ENCODE measurements at regions not wholly inside any gene's neighbourhood (a gene's known extent, or its start where the extent isn't known, plus 50 kb on each side); places are given as distances from the start of the nearest gene placed in this dataset.

DNA sequence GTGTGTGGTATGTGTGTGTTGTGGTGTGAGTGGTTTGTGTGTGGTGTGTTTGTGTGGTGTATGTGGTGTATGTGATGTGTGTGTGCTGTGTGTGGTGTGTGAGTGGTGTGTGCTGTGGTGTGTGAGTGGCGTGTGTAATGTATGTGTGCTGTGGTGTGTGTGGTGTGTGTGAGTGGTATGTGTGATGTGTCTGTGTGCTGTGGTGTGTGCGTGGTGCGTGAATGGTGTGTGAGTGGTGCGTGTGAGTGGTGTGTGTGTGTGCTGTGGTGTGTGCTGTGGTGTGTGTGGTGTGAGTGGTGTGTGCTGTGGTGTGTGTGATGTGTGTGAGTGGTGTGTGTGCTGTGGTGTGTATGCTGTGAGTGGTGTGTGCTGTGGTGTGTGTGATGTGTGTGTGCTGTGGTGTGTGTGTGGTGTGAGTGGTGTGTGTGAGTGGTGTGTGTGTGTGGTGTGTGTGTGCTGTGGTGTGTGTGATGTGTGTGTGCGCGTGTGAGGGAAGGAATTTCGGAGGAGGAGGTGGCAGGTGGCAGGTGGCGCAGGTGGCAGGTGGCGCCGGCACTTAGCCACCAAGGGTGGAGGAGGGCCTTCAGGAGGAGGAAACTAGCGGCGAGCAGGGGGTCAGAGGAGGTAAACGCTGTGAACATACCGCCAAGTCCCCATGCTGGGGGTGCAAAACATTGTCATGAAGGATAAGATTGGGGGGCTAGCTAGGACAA lies 191.8 kb downstream of the MELK start:
- DNase-seq, result peak in 1 of 5 experiments; percentile 14

GRCh38 chr9:36765077-36765390 lies 192.3 kb downstream of the MELK start:
- DNase-seq, result no peak

DNA sequence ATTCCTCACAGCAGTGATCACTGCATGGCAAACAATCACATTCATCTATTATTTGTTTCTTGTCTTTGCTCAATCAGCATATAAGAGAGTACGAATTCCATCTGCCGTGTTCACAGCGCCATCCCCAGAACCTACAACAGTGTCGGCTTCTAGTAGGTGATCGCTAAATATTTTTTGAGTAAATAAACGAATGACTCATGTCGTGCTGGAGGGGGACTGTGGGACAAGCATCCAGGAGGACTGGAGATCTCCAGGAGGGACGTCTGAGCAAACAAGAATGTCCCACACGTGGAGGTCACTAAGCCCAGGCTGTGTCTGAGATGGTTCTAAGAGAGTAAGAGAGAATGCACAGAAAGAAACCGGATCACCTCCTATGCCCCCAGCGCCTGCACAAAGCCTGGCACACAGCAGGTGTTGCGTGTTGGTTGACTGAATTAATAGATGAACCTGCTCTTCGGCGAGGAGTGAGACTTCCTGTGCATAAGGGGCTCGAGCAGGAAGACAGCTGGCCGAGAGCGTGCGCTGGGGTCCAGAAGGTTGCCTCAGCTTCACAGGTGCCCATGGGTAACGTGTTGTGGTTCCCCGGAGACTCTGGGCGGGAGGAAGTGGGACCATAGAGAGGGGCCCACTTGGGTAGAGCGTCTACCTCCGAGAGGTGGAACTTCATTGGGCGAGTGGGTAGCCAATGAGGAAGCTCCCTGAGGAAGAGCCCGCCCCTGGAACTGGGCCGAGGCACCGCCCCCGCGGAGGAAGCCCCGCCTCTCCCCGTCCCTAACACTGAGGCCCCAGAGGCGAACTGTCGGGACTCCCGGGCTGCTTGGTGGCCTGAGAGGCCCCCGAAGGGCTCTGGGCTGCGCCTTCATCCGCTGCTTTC lies 193.0 kb downstream of the MELK start:
- DNase-seq, result peak; percentile 63 to 96 (median 82)

DNA sequence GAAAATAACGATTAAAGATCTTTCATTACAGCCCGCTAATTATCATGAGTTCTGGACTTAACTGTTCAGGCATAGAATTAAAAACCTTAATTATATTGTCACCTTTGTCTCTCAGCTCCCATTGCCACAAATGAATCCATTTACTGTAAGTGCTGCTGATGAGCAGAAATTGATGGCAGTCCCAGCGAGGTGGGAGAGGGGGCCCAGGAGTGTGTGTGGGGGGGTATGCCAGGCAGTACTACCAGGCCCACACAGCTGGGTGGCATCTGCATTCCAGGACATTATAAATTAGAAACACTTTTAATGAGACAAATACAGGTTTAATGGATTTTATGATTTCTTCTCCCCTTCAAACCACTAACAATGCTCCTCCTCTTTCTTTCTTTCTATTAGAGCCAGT lies 196.0 kb downstream of the MELK start:
- DNase-seq, result no peak

DNA sequence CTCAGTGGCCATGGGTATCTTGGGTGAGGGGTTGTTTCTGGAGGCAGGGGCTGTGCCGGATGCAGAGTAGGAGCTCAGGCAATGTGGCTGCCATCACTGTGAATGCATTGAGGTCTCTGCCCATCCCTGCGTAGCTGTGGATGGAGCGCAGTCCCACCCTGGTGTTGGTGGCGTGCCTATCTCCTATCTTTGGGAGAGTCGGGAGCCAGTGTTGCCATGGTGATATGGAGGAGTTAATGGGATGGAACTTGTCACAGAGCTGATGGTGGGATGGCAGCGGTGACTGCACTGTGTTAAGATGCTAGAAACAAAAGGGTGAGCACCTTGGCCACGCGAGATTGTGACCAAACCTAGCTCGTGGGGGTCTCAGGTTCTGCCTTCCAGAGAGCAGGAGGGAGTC lies 197.3 kb downstream of the MELK start:
- DNase-seq, result no peak

DNA sequence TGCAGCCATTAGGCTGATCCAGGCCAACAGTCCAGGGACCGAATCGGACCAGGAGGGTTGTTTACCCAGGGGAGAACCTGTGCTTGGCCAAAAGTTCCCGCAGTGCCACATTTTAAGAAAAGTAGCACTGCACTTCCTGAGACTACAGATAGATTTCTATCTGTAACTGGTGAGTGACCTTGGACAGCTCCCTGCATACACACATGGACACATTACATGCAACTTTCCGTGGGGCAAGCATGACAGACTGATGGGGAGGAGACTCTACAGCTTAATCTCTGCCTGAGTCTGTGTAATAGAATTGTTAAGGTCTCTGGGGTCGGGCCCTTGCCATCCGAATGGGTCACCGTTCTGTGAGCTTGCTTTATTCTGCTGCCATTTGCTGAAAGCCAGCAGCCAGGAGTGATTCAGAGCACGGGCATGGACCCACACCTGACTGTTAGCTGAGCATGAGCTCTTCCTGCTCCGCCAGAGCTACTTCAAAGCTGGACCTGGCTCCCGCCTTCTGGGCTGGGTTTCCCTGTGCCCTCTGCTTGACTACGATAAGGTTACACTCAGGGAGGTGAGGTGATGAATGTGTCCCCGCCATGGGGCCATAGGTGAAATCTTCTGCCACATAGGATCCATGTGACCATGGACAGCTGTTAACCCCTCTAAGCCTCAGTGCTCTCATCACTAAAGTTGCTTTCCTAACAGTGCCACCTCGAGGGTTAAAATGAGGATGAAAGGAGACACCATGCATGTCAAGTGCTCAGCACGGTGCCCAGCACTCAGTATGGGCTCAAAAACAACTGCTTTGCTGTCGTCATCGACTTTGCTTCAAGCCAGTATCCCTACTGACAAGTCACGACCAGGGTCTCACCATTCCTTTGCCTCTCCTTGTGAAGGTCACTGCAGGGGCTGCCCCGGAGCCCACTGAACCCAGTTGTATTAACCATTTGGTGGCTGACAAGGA lies 200.0 kb downstream of the MELK start:
- peak in 1 of 5 experiments; percentile 16 for DNase-seq

- no peak for DNase-seq
These were observed 206.0 kb downstream of the MELK start for GRCh38 chr9:36778682-36779081.

GRCh38 chr9:36779582-36779981 lies 206.9 kb downstream of the MELK start:
- no peak for DNase-seq

- no peak for DNase-seq
These were observed 207.5 kb downstream of the MELK start for GRCh38 chr9:36780186-36780585.

- no peak for DNase-seq
These were observed 208.8 kb downstream of the MELK start for GRCh38 chr9:36781533-36781932.
